ENCODE measurements at regions not wholly inside any gene's neighbourhood (a gene's known extent, or its start where the extent isn't known, plus 50 kb on each side); places are given as distances from the start of the nearest gene placed in this dataset.
"Not testable (repeated sequence)": the region's sequence is repeated elsewhere in the genome, so short reads cannot be mapped to it uniquely, and the experiment has no call there.

- H3K4me3 ChIP-seq (ENCODE audit: low read length): no peak overlapping the region
- no peak for TF ChIP-seq ZNF274 (IDR thresholded peaks at IDR 0.05; ENCODE audit: low read depth, low read length)
These were observed 655.0 kb downstream of the QKI start for GRCh38 chr6:164069350-164069990.

GRCh38 chr6:164068527-164068926, 654.0 kb downstream of the QKI start:
- no peak overlapping the region for H3K4me3 ChIP-seq (ENCODE audit: low read length)
- no peak for TF ChIP-seq ZNF274 (IDR thresholded peaks at IDR 0.05; ENCODE audit: low read depth, low read length)

- H3K4me3 ChIP-seq (ENCODE audit: low read length): no peak overlapping the region
- no peak for TF ChIP-seq ZNF274 (IDR thresholded peaks at IDR 0.05; ENCODE audit: low read depth, low read length)
These were observed 652.2 kb downstream of the QKI start for GRCh38 chr6:164066766-164067165.

- no peak overlapping the region for H3K4me3 ChIP-seq (ENCODE audit: low read length)
- TF ChIP-seq ZNF274 (IDR thresholded peaks at IDR 0.05; ENCODE audit: low read depth, low read length): no peak
These were observed 651.8 kb downstream of the QKI start for GRCh38 chr6:164066335-164066734.

GRCh38 chr6:164063346-164063745, 648.8 kb downstream of the QKI start:
- no peak for TF ChIP-seq ZNF274 (IDR thresholded peaks at IDR 0.05; ENCODE audit: low read depth, low read length)

GRCh38 chr6:164062872-164063271, 648.4 kb downstream of the QKI start:
- TF ChIP-seq ZNF274 (IDR thresholded peaks at IDR 0.05; ENCODE audit: low read depth, low read length): no peak

More at GRCh38 chr6:164063346-164063745, 648.8 kb downstream of the QKI start:
- no peak overlapping the region for H3K4me3 ChIP-seq (ENCODE audit: low read length)

GRCh38 chr6:164057876-164058275, 643.4 kb downstream of the QKI start:
- H3K4me3 ChIP-seq (ENCODE audit: low read length): no peak overlapping the region
- TF ChIP-seq ZNF274 (IDR thresholded peaks at IDR 0.05; ENCODE audit: low read depth, low read length): no peak

More at GRCh38 chr6:164062872-164063271, 648.4 kb downstream of the QKI start:
- H3K4me3 ChIP-seq (ENCODE audit: low read length): no peak overlapping the region

GRCh38 chr6:164051427-164051826, 636.9 kb downstream of the QKI start:
- no peak for TF ChIP-seq ZNF274 (IDR thresholded peaks at IDR 0.05; ENCODE audit: low read depth, low read length)
- no peak overlapping the region for H3K4me3 ChIP-seq (ENCODE audit: low read length)

- no peak overlapping the region for H3K4me3 ChIP-seq (ENCODE audit: low read length)
These were observed 635.0 kb downstream of the QKI start for GRCh38 chr6:164049517-164049988.

GRCh38 chr6:164048840-164049516, 634.5 kb downstream of the QKI start:
- H3K4me3 ChIP-seq (ENCODE audit: low read length): no peak overlapping the region
- no peak for TF ChIP-seq ZNF274 (IDR thresholded peaks at IDR 0.05; ENCODE audit: low read depth, low read length)

More at GRCh38 chr6:164049517-164049988, 635.0 kb downstream of the QKI start:
- TF ChIP-seq ZNF274 (IDR thresholded peaks at IDR 0.05; ENCODE audit: low read depth, low read length): no peak

GRCh38 chr6:164045082-164045481, 630.6 kb downstream of the QKI start:
- no peak for TF ChIP-seq ZNF274 (IDR thresholded peaks at IDR 0.05; ENCODE audit: low read depth, low read length)

GRCh38 chr6:164043656-164044055, 629.1 kb downstream of the QKI start:
- H3K4me3 ChIP-seq (ENCODE audit: low read length): not testable (repeated sequence)

More at GRCh38 chr6:164045082-164045481, 630.6 kb downstream of the QKI start:
- no peak overlapping the region for H3K4me3 ChIP-seq (ENCODE audit: low read length)

- TF ChIP-seq ZNF274 (IDR thresholded peaks at IDR 0.05; ENCODE audit: low read depth, low read length): no peak
- H3K4me3 ChIP-seq (ENCODE audit: low read length): no peak overlapping the region
These were observed 627.7 kb downstream of the QKI start for GRCh38 chr6:164042212-164042611.

- H3K4me3 ChIP-seq (ENCODE audit: low read length): no peak overlapping the region
- no peak for TF ChIP-seq ZNF274 (IDR thresholded peaks at IDR 0.05; ENCODE audit: low read depth, low read length)
These were observed 626.5 kb downstream of the QKI start for GRCh38 chr6:164040994-164041393.

GRCh38 chr6:164039954-164040375, 625.4 kb downstream of the QKI start:
- H3K4me3 ChIP-seq (ENCODE audit: low read length): peak overlapping the region; percentile 23; the same call in 1 of the 2 replicates
- no peak for TF ChIP-seq ZNF274 (IDR thresholded peaks at IDR 0.05; ENCODE audit: low read depth, low read length)
